GM21576 (cell line): ENCODE measurements at regions not wholly inside any gene's neighbourhood (a gene's known extent, or its start where the extent isn't known, plus 50 kb on each side); places are given as distances from the start of the nearest gene placed in this dataset.
"Not testable (repeated sequence)": the region's sequence is repeated elsewhere in the genome, so short reads cannot be mapped to it uniquely, and the experiment has no call there.

ENCODE experiments used
- ATAC-seq: cut with Tn5 transposase; IDR thresholded peaks from one replicate; pipeline ENCODE4 v1.9.1; 2021; ENCODE audit warnings: mild to moderate bottlenecking, moderate library complexity; ENCODE audit not compliant: unreplicated experiment

- ATAC-seq = no peak
Measured at GRCh38 chr4:31007858-31008257, 287.7 kb downstream of the PCDH7 start.

GRCh38 chr4:31009926-31010325 is 289.8 kb downstream of the PCDH7 start:
- ATAC-seq = no peak

- no peak for ATAC-seq
Measured at GRCh38 chr4:31015123-31015522, 295.0 kb downstream of the PCDH7 start.

- ATAC-seq = no peak
Measured at GRCh38 chr4:31016322-31017061, 296.3 kb downstream of the PCDH7 start.

GRCh38 chr4:31020363-31020762 is 300.2 kb downstream of the PCDH7 start:
- ATAC-seq = no peak

- ATAC-seq = no peak
Measured at GRCh38 chr4:31021008-31021407, 300.8 kb downstream of the PCDH7 start.

GRCh38 chr4:31022702-31023101 is 302.5 kb downstream of the PCDH7 start:
- ATAC-seq = no peak

GRCh38 chr4:31023109-31023508 is 302.9 kb downstream of the PCDH7 start:
- no peak for ATAC-seq

- ATAC-seq = no peak
Measured at GRCh38 chr4:31023742-31024141, 303.6 kb downstream of the PCDH7 start.

- ATAC-seq = not testable (repeated sequence)
Measured at GRCh38 chr4:31024781-31025180, 304.6 kb downstream of the PCDH7 start.

GRCh38 chr4:31026256-31026655 is 306.1 kb downstream of the PCDH7 start:
- ATAC-seq = no peak

- no peak for ATAC-seq
Measured at GRCh38 chr4:31034550-31034949, 314.4 kb downstream of the PCDH7 start.

GRCh38 chr4:31035761-31036160 is 315.6 kb downstream of the PCDH7 start:
- ATAC-seq = no peak

GRCh38 chr4:31037703-31038102 is 317.5 kb downstream of the PCDH7 start:
- ATAC-seq = no peak

GRCh38 chr4:31039382-31039781 is 319.2 kb downstream of the PCDH7 start:
- no peak for ATAC-seq

- no peak for ATAC-seq
Measured at GRCh38 chr4:31040106-31040505, 319.9 kb downstream of the PCDH7 start.

- no peak for ATAC-seq
Measured at GRCh38 chr4:31041385-31041784, 321.2 kb downstream of the PCDH7 start.

GRCh38 chr4:31041853-31042252 is 321.7 kb downstream of the PCDH7 start:
- no peak for ATAC-seq

- ATAC-seq = no peak
Measured at GRCh38 chr4:31043382-31044062, 323.4 kb downstream of the PCDH7 start.

GRCh38 chr4:31045151-31045550 is 325.0 kb downstream of the PCDH7 start:
- ATAC-seq = no peak

- no peak for ATAC-seq
Measured at GRCh38 chr4:31045724-31046318, 325.7 kb downstream of the PCDH7 start.

- no peak for ATAC-seq
Measured at GRCh38 chr4:31051151-31051550, 331.0 kb downstream of the PCDH7 start.
